IMR-90 (cell line): ENCODE measurements at regions not wholly inside any gene's neighbourhood (a gene's known extent, or its start where the extent isn't known, plus 50 kb on each side); places are given as distances from the start of the nearest gene placed in this dataset.

Source experiments
- CTCF ChIP-seq: conservative IDR thresholded peaks from 2 replicates; pipeline ENCODE4 v1.5.1; 2012; ENCODE audit warnings: mild to moderate bottlenecking, low read depth, low read length, improper control_type of control experiment
- POLR2A ChIP-seq: IDR thresholded peaks from 2 replicates; pipeline ENCODE4 v1.6.1; 2012; ENCODE audit warnings: mild to moderate bottlenecking, low read depth, low read length
- RFX5 ChIP-seq: IDR thresholded peaks from 2 replicates; pipeline ENCODE4 v1.8.0; 2012; ENCODE audit warnings: low read depth, mild to moderate bottlenecking, low read length, moderate library complexity

- no peak for TF ChIP-seq CTCF
- no peak for TF ChIP-seq POLR2A
- TF ChIP-seq RFX5 = no peak
Observed at GRCh38 chr12:68507657-68508056, 103.0 kb upstream of the RAP1B start.
